DND-41 (cell line): ENCODE measurements at regions not wholly inside any gene's neighbourhood (a gene's known extent, or its start where the extent isn't known, plus 50 kb on each side); places are given as distances from the start of the nearest gene placed in this dataset.

Experiments used
- CTCF ChIP-seq: IDR thresholded peaks from 2 replicates; pipeline ENCODE4 v1.5.1; 2012; ENCODE audit warnings: borderline replicate concordance, low read length, moderate library complexity, mild to moderate bottlenecking; ENCODE audit not compliant: poor library complexity, severe bottlenecking; ENCODE audit errors: extremely low read depth
- EZH2 ChIP-seq: IDR thresholded peaks from 3 replicates; pipeline ENCODE4 v1.6.1; 2012; ENCODE audit warnings: borderline replicate concordance, low read depth, mild to moderate bottlenecking, moderate library complexity, low read length, inconsistent platforms; ENCODE audit not compliant: severe bottlenecking

- TF ChIP-seq CTCF = no peak
- no peak for TF ChIP-seq EZH2
Observed at GRCh38 chr11:127935081-127935480, 652.3 kb downstream of the ETS1 start.
